Fibroblast of lung (primary cell): ENCODE measurements at regions not wholly inside any gene's neighbourhood (a gene's known extent, or its start where the extent isn't known, plus 50 kb on each side); places are given as distances from the start of the nearest gene placed in this dataset.

ENCODE experiments used
- DNase-seq, 2 donors: peaks; one replicate each; pipeline versions ENCODE4 v3.0.0 to v3.0.0-alpha.2; 2010; ENCODE audit warnings: low read depth in 2 of 2
- H2AFZ ChIP-seq: 2 replicates; pipeline ENCODE4 v1.5.1; 2012; ENCODE audit warnings: low read length, control low read depth, inconsistent platforms
- H3K27ac ChIP-seq: 2 replicates; pipeline ENCODE4 v1.5.1; 2011; ENCODE audit warnings: low read length, control low read depth; ENCODE audit not compliant: insufficient read depth
- H3K27me3 ChIP-seq: 2 replicates; pipeline ENCODE4 v1.5.1; 2011; ENCODE audit warnings: mild to moderate bottlenecking, low read length; ENCODE audit not compliant: control insufficient read depth, insufficient read depth
- H3K36me3 ChIP-seq: 2 replicates; pipeline ENCODE4 v1.5.1; 2011; ENCODE audit warnings: low read length; ENCODE audit not compliant: control insufficient read depth, insufficient read depth
- H3K4me1 ChIP-seq: 2 replicates; pipeline ENCODE4 v1.5.1; 2011; ENCODE audit warnings: low read length; ENCODE audit not compliant: control insufficient read depth, insufficient read depth; ENCODE audit errors: extremely low read depth
- H3K4me2 ChIP-seq: 2 replicates; pipeline ENCODE4 v1.5.1; 2011; ENCODE audit warnings: low read length, control low read depth; ENCODE audit not compliant: insufficient read depth; ENCODE audit errors: extremely low read depth
- H3K4me3 ChIP-seq, 4 experiments: fragments of 200-600 bp in 1 of 4; sonication (generic) in 1 of 4; replicated peaks in 1 of 4; 2 replicates each; pipeline ENCODE4 v1.5.1; 2011 to 2016; ENCODE audit warnings: low read length in 4 of 4, low read depth in 3 of 4, mild to moderate bottlenecking in 3 of 4, control low read depth in 2 of 4, inconsistent platforms in 1 of 4, mixed read lengths in 1 of 4; ENCODE audit not compliant: insufficient read depth in 1 of 4; ENCODE audit errors: control extremely low read depth in 1 of 4
- H3K79me2 ChIP-seq: 2 replicates; pipeline ENCODE4 v1.5.1; 2012; ENCODE audit warnings: mild to moderate bottlenecking, low read length, inconsistent platforms; ENCODE audit not compliant: control insufficient read depth, insufficient read depth
- H3K9ac ChIP-seq: 2 replicates; pipeline ENCODE4 v1.5.1; 2011; ENCODE audit warnings: mild to moderate bottlenecking, low read length, control low read depth; ENCODE audit not compliant: insufficient read depth
- H3K9me3 ChIP-seq: 2 replicates; pipeline ENCODE4 v1.5.1; 2012; ENCODE audit warnings: low read depth, low read length; ENCODE audit not compliant: control insufficient read depth, insufficient read depth
- H4K20me1 ChIP-seq: 2 replicates; pipeline ENCODE4 v1.5.1; 2011; ENCODE audit warnings: low read length; ENCODE audit not compliant: control insufficient read depth, insufficient read depth; ENCODE audit errors: extremely low read depth
- CTCF ChIP-seq, 2 donors: IDR thresholded peaks in 1 of 2; conservative IDR thresholded peaks in 1 of 2; 1 replicate in 1 of 2; 2 replicates in 1 of 2; pipeline ENCODE4 v1.5.1; 2011 to 2012; ENCODE audit warnings: low read length in 2 of 2, control low read depth in 1 of 2, inconsistent platforms in 1 of 2, low read depth in 1 of 2, mild to moderate bottlenecking in 1 of 2
- EZH2 ChIP-seq: IDR thresholded peaks from 2 replicates; pipeline ENCODE4 v1.5.1; 2012; ENCODE audit warnings: low read length, control low read depth, mild to moderate bottlenecking; ENCODE audit errors: missing control alignments

DNA sequence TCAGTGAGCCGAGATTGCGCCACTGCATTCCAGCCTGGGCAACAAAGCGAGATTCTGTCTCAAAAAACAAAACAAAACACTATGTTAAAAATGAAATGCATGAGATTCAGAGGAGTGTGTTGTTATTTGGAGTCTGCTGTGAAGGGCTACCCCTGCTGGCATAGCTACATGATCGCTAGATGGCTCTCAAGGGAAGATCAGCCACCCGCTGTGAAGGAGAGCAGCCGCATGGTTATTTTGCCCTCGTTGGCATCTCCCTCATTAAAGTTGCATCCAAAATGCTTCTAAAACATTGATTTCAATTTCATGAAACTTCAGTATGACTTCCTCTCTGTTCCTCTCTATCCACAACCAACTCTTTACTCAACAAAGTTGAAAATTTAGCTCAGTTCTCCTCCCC is 54.8 kb upstream of the NDUFV2 start:
- Histone ChIP-seq H3K36me3 (no peaks in the 10 kb centered on the region), H2AFZ (no peak overlapping the region), H3K9ac (no peak overlapping the region), H4K20me1 (no peaks in the 10 kb centered on the region), H3K27me3 (no peaks in the 10 kb centered on the region), H3K4me2 (no peak overlapping the region), H3K79me2 (no peaks in the 10 kb centered on the region), H3K9me3 (no peaks in the 10 kb centered on the region), H3K27ac (no peak overlapping the region), H3K4me3 (no peak overlapping the region), H3K4me1 (no peaks in the 10 kb centered on the region)
- TF ChIP-seq CTCF (conservative IDR thresholded peaks at IDR 0.05 in 1 of 2, IDR thresholded peaks at IDR 0.05 in 1 of 2; ENCODE audit: low read depth in 1 of 2, low read length in 2 of 2) (no peak), EZH2 (no peak)
- no peak for DNase-seq

DNA sequence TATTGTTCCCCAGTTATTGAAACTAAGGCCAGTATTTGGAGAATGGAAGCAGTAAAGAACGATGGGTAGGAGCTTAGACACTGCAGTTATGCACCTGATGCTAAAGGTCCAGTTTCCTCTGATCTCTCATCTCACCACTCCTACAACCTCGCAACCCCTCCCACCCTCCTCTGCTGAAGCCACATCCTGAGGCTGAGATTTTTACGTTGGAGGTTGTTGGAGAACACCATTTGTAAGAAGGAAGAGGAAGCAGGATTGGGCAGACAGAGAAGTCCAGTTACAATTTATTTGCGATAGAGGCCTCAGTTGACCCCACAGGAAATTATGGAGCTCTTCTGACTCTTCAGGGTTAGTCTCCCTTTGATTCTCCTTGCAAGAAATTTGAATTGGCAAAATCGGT is 54.3 kb upstream of the NDUFV2 start:
- H3K9me3 ChIP-seq: no peaks in the 10 kb centered on the region
- no peak for TF ChIP-seq EZH2
- no peak for TF ChIP-seq CTCF (conservative IDR thresholded peaks at IDR 0.05 in 1 of 2, IDR thresholded peaks at IDR 0.05 in 1 of 2; ENCODE audit: low read depth in 1 of 2, low read length in 2 of 2)
- H3K4me1 ChIP-seq: no peaks in the 10 kb centered on the region
- H3K27ac ChIP-seq: no peak overlapping the region
- H4K20me1 ChIP-seq: no peaks in the 10 kb centered on the region
- H3K27me3 ChIP-seq: no peaks in the 10 kb centered on the region
- no peak overlapping the region for H3K4me2 ChIP-seq
- H3K4me3 ChIP-seq: no peak overlapping the region
- H3K79me2 ChIP-seq: no peaks in the 10 kb centered on the region
- H3K36me3 ChIP-seq: no peaks in the 10 kb centered on the region
- H2AFZ ChIP-seq: no peak overlapping the region
- no peak overlapping the region for H3K9ac ChIP-seq
- DNase-seq: no peak

GRCh38 chr18:9048808-9049494 is 53.5 kb upstream of the NDUFV2 start:
- Histone ChIP-seq H3K4me2 (no peak overlapping the region), H3K27me3 (no peaks in the 10 kb centered on the region), H2AFZ (no peak overlapping the region), H3K9me3 (no peaks in the 10 kb centered on the region), H3K9ac (no peak overlapping the region), H3K79me2 (no peaks in the 10 kb centered on the region), H4K20me1 (no peaks in the 10 kb centered on the region), H3K4me3 (no peak overlapping the region), H3K36me3 (no peaks in the 10 kb centered on the region), H3K27ac (no peak overlapping the region), H3K4me1 (no peaks in the 10 kb centered on the region)
- DNase-seq: peak in 1 of 2 donors; percentile 56
- TF ChIP-seq EZH2: no peak
